ENCODE measurements at regions not wholly inside any gene's neighbourhood (a gene's known extent, or its start where the extent isn't known, plus 50 kb on each side); places are given as distances from the start of the nearest gene placed in this dataset.

- DNase-seq (ENCODE audit: insufficient read length, low spot score) (no peak), FAIRE-seq (no peak)
These were observed 252.4 kb downstream of the SEC23A start for GRCh38 chr14:38850664-38851063.

- FAIRE-seq (no peak), DNase-seq (ENCODE audit: insufficient read length, low spot score) (no peak)
These were observed 254.6 kb downstream of the SEC23A start for GRCh38 chr14:38848243-38848935.

- FAIRE-seq (no peak), DNase-seq (ENCODE audit: insufficient read length, low spot score) (no peak)
These were observed 255.9 kb downstream of the SEC23A start for GRCh38 chr14:38847161-38847560.

GRCh38 chr14:38839694-38840365, 263.2 kb downstream of the SEC23A start:
- no peak for FAIRE-seq
- DNase-seq (ENCODE audit: insufficient read length, low spot score): no peak

GRCh38 chr14:38838979-38839323, 264.1 kb downstream of the SEC23A start:
- no peak for FAIRE-seq
- no peak for DNase-seq (ENCODE audit: insufficient read length, low spot score)

- FAIRE-seq (no peak), DNase-seq (ENCODE audit: insufficient read length, low spot score) (no peak)
These were observed 264.7 kb downstream of the SEC23A start for GRCh38 chr14:38838049-38838978.

GRCh38 chr14:38837343-38838048, 265.5 kb downstream of the SEC23A start:
- FAIRE-seq (no peak), DNase-seq (ENCODE audit: insufficient read length, low spot score) (no peak)

- FAIRE-seq (no peak), DNase-seq (ENCODE audit: insufficient read length, low spot score) (no peak)
These were observed 266.5 kb downstream of the SEC23A start for GRCh38 chr14:38836539-38836938.

- FAIRE-seq: no peak
- no peak for DNase-seq (ENCODE audit: insufficient read length, low spot score)
These were observed 267.2 kb downstream of the SEC23A start for GRCh38 chr14:38835874-38836273.

- no peak for DNase-seq (ENCODE audit: insufficient read length, low spot score)
- FAIRE-seq: no peak
These were observed 274.7 kb downstream of the SEC23A start for GRCh38 chr14:38828183-38828827.

- FAIRE-seq: no peak
- no peak for DNase-seq (ENCODE audit: insufficient read length, low spot score)
These were observed 278.3 kb downstream of the SEC23A start for GRCh38 chr14:38824706-38825105.

GRCh38 chr14:38818555-38818954, 284.5 kb downstream of the SEC23A start:
- FAIRE-seq: no peak
- no peak for DNase-seq (ENCODE audit: insufficient read length, low spot score)

GRCh38 chr14:38808734-38809455, 294.1 kb downstream of the SEC23A start:
- no peak for FAIRE-seq
- DNase-seq (ENCODE audit: insufficient read length, low spot score): no peak

- FAIRE-seq: no peak
- no peak for DNase-seq (ENCODE audit: insufficient read length, low spot score)
These were observed 303.4 kb downstream of the SEC23A start for GRCh38 chr14:38799671-38800070.

GRCh38 chr14:38794677-38795076, 308.4 kb downstream of the SEC23A start:
- DNase-seq (ENCODE audit: insufficient read length, low spot score) (no peak), FAIRE-seq (no peak)

- FAIRE-seq (no peak), DNase-seq (ENCODE audit: insufficient read length, low spot score) (no peak)
These were observed 311.2 kb downstream of the SEC23A start for GRCh38 chr14:38791862-38792261.

GRCh38 chr14:38790916-38791315, 312.1 kb downstream of the SEC23A start:
- FAIRE-seq (no peak), DNase-seq (ENCODE audit: insufficient read length, low spot score) (no peak)

GRCh38 chr14:38789805-38790204, 313.2 kb downstream of the SEC23A start:
- FAIRE-seq (no peak), DNase-seq (ENCODE audit: insufficient read length, low spot score) (no peak)

GRCh38 chr14:38788060-38788459, 315.0 kb downstream of the SEC23A start:
- DNase-seq (ENCODE audit: insufficient read length, low spot score) (no peak), FAIRE-seq (no peak)

- no peak for FAIRE-seq
These were observed 316.1 kb downstream of the SEC23A start for GRCh38 chr14:38786921-38787320.

More at GRCh38 chr14:38786921-38787320, 316.1 kb downstream of the SEC23A start:
- no peak for DNase-seq (ENCODE audit: insufficient read length, low spot score)

Measured in HTR-8/SVneo (cell line).